ENCODE measurements at regions not wholly inside any gene's neighbourhood (a gene's known extent, or its start where the extent isn't known, plus 50 kb on each side); places are given as distances from the start of the nearest gene placed in this dataset.

DNA sequence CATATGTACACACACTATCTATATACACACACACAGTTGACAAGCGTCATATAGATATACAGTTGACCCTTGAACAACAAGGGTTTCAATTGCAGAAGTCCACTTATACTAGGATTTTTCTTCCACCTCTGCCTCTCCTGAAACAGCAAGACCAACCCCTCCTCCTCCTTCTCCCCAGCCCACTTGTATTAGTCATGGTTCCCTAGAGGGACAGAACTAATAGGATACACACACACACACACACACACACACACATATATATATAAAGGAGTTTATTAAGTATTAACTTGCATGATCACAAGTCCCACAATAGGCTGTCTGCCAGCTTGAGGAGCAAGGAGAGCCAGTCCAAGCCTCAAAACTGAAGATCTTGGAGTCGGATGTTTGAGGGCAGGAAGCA, 92.9 kb downstream of the DHCR7 start:
- H2AFZ ChIP-seq (ENCODE audit: insufficient read depth, low read depth, low read length, poor library complexity, severe bottlenecking): no peak overlapping the region
- no peak overlapping the region for H3K4me3 Mint-ChIP-seq
- ATAC-seq (ENCODE audit: low read depth): no peak
- TF ChIP-seq, protein P1, sequence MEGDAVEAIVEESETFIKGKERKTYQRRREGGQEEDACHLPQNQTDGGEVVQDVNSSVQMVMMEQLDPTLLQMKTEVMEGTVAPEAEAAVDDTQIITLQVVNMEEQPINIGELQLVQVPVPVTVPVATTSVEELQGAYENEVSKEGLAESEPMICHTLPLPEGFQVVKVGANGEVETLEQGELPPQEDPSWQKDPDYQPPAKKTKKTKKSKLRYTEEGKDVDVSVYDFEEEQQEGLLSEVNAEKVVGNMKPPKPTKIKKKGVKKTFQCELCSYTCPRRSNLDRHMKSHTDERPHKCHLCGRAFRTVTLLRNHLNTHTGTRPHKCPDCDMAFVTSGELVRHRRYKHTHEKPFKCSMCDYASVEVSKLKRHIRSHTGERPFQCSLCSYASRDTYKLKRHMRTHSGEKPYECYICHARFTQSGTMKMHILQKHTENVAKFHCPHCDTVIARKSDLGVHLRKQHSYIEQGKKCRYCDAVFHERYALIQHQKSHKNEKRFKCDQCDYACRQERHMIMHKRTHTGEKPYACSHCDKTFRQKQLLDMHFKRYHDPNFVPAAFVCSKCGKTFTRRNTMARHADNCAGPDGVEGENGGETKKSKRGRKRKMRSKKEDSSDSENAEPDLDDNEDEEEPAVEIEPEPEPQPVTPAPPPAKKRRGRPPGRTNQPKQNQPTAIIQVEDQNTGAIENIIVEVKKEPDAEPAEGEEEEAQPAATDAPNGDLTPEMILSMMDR (IDR thresholded peaks at IDR 0.05): no peak
- no peak for TF ChIP-seq EZH2 (IDR thresholded peaks at IDR 0.05; ENCODE audit: borderline replicate concordance, insufficient read depth, low read depth, low read length, poor library complexity, severe bottlenecking)
- H3K4me1 ChIP-seq (ENCODE audit: control insufficient read depth in 2 of 2, insufficient read depth in 2 of 2, low read length in 2 of 2): no peaks in the 10 kb centered on the region
- peaks cover 34% of the 10 kb centered on the region for H3K27me3 Mint-ChIP-seq
- peaks cover 0 to 8% (median 0%) of the 10 kb centered on the region in 3 donors for H3K9me3 ChIP-seq (ENCODE audit: control extremely low read depth in 1 of 3, control insufficient read depth in 2 of 3, insufficient read depth in 1 of 3, low read length in 2 of 3)
- H3K27me3 ChIP-seq (replicated peaks in 1 of 4; ENCODE audit: control extremely low read depth in 1 of 4, control insufficient read depth in 3 of 4, insufficient read depth in 4 of 4, low read length in 3 of 4): peaks cover 0 to 13% (median 3%) of the 10 kb centered on the region in 4 experiments
- H3K4me3 ChIP-seq (ENCODE audit: control extremely low read depth in 1 of 5, extremely low read depth in 1 of 5, insufficient read depth in 1 of 5, low read depth in 2 of 5, low read length in 4 of 5): no peak overlapping the region
- H3K36me3 ChIP-seq (replicated peaks in 1 of 2; ENCODE audit: control extremely low read depth in 1 of 2, control insufficient read depth in 1 of 2, extremely low read depth in 1 of 2, insufficient read depth in 2 of 2, low read length in 1 of 2): no peaks in the 10 kb centered on the region
- H3K9ac ChIP-seq (ENCODE audit: low read length): no peak overlapping the region
- ChIA-PET CTCF (no interaction called here), POLR2A (no interaction called here)
- H3K9me3 Mint-ChIP-seq (ENCODE audit: insufficient read depth): no peaks in the 10 kb centered on the region
- DNase-seq: no peak
- H3K4me1 Mint-ChIP-seq: no peaks in the 10 kb centered on the region
- H4K20me1 ChIP-seq (ENCODE audit: control insufficient read depth, insufficient read depth, low read length, poor library complexity, severe bottlenecking): no peaks in the 10 kb centered on the region
- WGBS (ENCODE audit: insufficient coverage): 92% methylated on average over 1 of the region's 2 CpGs
- H3K4me2 ChIP-seq (replicated peaks; ENCODE audit: low read depth, low read length, poor library complexity, severe bottlenecking): no peak overlapping the region
- no peaks in the 10 kb centered on the region for H3K79me2 ChIP-seq (ENCODE audit: control insufficient read depth, insufficient read depth, low read length)
- H3K27ac ChIP-seq (ENCODE audit: low read length in 2 of 2): no peak overlapping the region
- no peak overlapping the region for H3K27ac Mint-ChIP-seq
- intact Hi-C loops (cut with micrococcal nuclease): no loop called here

DNA sequence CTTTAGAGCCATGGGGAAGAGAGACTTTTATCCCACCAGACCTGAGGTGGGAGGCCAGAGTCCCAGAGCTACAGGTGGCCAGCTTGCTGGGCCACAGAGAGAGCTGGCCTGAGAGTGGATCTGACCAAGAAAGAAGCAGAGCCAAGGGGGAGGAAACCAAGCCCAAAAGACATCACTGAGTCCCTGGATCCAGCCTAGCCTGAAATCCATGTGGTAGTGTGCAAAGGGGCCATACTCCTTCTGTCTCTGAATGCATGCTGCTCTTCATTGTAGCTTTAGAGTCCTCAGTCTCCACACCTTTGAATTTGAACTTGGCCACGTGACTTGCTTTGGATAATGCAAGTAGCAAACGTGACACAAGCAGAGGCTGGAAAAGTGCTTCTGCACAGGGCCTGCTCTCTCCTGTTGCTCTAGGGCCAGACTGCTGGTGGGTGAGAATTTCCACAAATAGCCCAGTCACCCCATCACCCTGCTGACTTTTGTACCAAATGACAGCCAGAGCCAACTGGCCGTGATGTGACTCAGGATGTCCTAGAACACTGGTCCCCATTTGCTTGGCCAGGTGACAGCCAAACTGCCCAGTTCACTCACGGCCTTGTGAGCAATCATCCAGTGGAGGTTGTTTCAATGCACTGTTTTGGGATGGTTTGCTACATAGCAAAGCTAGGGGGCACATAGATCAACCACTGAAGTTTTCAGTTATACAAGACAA, 93.6 kb downstream of the DHCR7 start:
- H3K4me3 Mint-ChIP-seq: no peak overlapping the region
- intact Hi-C loops (cut with micrococcal nuclease): no loop called here
- no peak overlapping the region for H2AFZ ChIP-seq (ENCODE audit: insufficient read depth, low read depth, low read length, poor library complexity, severe bottlenecking)
- H3K9ac ChIP-seq (ENCODE audit: low read length): no peak overlapping the region
- 74% methylated on average over 4 of the region's 4 CpGs for WGBS (ENCODE audit: insufficient coverage)
- ChIA-PET CTCF (no interaction called here), POLR2A (no interaction called here)
- peaks cover 0 to 8% (median 0%) of the 10 kb centered on the region in 3 donors for H3K9me3 ChIP-seq (ENCODE audit: control extremely low read depth in 1 of 3, control insufficient read depth in 2 of 3, insufficient read depth in 1 of 3, low read length in 2 of 3)
- peaks cover 34% of the 10 kb centered on the region for H3K27me3 Mint-ChIP-seq
- no peak for TF ChIP-seq EZH2 (IDR thresholded peaks at IDR 0.05; ENCODE audit: borderline replicate concordance, insufficient read depth, low read depth, low read length, poor library complexity, severe bottlenecking)
- TF ChIP-seq, protein P1 (IDR thresholded peaks at IDR 0.05): no peak
- ATAC-seq (ENCODE audit: low read depth) (no peak), DNase-seq (no peak)
- H3K4me1 ChIP-seq (ENCODE audit: control insufficient read depth in 2 of 2, insufficient read depth in 2 of 2, low read length in 2 of 2): no peaks in the 10 kb centered on the region
- no peaks in the 10 kb centered on the region for H3K36me3 ChIP-seq (replicated peaks in 1 of 2; ENCODE audit: control extremely low read depth in 1 of 2, control insufficient read depth in 1 of 2, extremely low read depth in 1 of 2, insufficient read depth in 2 of 2, low read length in 1 of 2)
- H3K4me1 Mint-ChIP-seq: no peaks in the 10 kb centered on the region
- H4K20me1 ChIP-seq (ENCODE audit: control insufficient read depth, insufficient read depth, low read length, poor library complexity, severe bottlenecking): no peaks in the 10 kb centered on the region
- no peak overlapping the region for H3K27ac Mint-ChIP-seq
- H3K79me2 ChIP-seq (ENCODE audit: control insufficient read depth, insufficient read depth, low read length): no peaks in the 10 kb centered on the region
- H3K4me3 ChIP-seq (ENCODE audit: control extremely low read depth in 1 of 5, extremely low read depth in 1 of 5, insufficient read depth in 1 of 5, low read depth in 2 of 5, low read length in 4 of 5): no peak overlapping the region
- H3K27ac ChIP-seq (ENCODE audit: low read length in 2 of 2): no peak overlapping the region
- H3K27me3 ChIP-seq (replicated peaks in 1 of 4; ENCODE audit: control extremely low read depth in 1 of 4, control insufficient read depth in 3 of 4, insufficient read depth in 4 of 4, low read length in 3 of 4): peaks cover 0 to 16% (median 3%) of the 10 kb centered on the region in 4 experiments
- no peak overlapping the region for H3K4me2 ChIP-seq (replicated peaks; ENCODE audit: low read depth, low read length, poor library complexity, severe bottlenecking)
- H3K9me3 Mint-ChIP-seq (ENCODE audit: insufficient read depth): no peaks in the 10 kb centered on the region

All from B cell (primary cell).